Stimulated activated CD8-positive, alpha-beta memory T cell treated with anti-CD3 and anti-CD28 coated beads, Interleukin-7, amount 100 ng/mL, for 24 hours (primary cell): ENCODE measurements at regions not wholly inside any gene's neighbourhood (a gene's known extent, or its start where the extent isn't known, plus 50 kb on each side); places are given as distances from the start of the nearest gene placed in this dataset.

Experiments
- DNase-seq: peaks from one replicate; pipeline ENCODE4 v3.0.0-alpha.2; 2020; ENCODE audit warnings: low read depth

DNA sequence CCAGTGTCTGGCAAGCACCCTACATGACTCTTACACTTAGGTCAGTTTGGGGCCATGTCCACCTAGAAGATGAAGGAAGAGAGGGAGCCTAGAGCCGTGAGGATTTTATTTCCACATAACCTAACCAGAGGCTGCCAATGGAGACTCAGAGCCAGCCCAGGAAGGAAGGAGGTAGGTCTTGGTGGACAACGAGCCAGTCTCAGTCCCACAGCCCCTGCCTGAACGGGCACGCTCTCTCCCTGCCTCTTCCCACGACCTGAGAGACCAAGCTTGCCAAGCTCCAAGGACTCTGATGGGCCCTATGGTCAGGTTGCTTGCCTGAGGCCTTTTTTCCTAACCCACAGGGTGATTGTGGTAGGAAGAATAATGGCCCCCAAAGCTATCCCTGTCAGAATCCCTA, 188.4 kb downstream of the TFCP2L1 start:
- DNase-seq = no peak

DNA sequence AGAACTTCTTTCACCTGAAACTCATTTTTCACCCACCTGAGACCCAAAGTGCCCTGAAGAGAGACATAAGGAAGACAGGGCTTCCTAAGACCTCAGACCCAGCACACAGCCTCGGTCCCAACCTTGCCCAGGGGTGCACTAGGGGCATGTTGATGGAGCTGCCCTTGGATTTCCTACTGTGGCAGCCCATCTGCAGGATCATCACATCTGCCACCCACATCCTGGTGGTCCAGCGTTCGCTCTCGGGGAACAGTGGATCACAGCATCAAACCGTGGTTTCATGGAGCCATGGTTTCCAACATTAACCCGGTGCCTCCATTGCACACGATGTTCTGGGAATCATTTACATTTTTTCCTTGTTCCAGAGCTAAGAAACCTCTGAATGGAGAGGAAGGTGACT, 186.4 kb downstream of the TFCP2L1 start:
- no peak for DNase-seq

DNA sequence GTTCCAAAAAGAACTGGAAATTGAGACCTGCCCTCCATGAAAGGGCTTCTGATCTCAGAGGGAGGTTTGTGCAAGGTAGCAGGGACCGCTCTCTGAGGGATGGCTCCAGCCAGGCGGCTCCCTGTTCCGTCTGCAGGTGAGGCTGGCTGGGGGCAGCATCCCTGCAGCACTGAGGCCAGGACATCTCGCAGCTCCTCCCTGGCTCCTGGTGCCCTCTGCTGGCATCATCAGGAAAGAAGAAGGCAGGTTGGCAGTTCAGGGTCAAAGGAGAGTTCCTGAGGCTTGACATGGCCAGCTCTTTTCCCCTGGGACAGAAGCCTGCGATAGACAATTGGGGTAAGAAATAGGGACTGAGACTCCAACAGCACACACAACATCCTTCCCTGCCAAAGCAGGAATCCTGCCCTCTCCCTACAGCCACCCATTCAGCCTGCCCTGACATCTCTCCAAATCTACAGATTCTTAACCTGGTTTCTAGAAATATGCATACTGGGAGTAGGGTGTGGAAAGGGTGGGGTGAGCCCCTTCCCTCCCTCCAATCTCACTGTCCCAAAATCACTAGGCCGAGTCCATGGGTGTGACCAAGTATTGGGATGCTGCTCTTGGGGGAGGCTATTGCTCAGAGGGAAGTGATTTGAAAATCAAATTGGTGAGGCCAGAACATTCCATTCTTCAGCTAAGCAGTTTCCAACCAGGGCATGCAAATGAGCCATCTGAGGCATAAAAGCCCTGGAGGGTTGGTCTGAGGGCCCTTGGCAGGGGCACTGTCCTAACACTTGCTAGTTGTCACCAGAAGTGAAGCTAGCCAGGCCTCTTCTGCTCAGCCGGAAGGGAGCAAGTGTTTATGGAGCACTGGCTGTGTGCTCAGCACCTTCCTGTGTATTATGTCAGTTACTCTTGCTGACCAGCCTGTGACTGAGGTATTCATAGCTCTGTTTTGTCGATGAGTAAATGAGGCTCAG, 185.4 kb downstream of the TFCP2L1 start:
- no peak for DNase-seq

DNA sequence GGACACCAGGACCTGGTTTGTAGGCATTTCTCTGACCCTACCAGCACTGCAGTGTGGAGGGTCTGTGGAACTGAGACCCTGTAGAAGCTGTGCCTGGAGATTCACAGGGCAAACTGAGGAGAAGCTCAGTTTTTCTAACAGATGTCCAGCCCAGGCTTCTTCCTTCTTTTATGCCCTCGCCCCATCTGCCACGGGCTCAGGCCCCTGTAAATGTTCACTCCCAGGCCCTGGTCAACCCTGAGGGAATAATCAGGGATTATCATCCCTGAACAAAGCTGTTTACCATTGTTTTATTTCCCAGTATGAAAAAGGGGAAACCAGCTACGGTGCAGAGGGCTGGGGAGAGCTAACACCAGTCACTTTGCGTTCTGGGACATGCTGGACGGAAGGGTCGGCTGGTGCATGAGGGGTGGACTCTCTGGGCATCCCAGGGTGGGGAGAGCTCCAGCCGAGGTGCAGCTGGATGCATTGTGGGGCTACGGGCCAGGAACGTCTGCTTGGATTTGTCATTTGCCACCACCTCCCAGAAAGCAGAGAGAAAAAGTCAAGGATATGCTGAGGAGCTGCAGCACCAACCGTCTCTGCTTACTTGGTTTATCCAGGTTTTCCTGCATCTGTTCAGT, 183.8 kb downstream of the TFCP2L1 start:
- no peak for DNase-seq

DNA sequence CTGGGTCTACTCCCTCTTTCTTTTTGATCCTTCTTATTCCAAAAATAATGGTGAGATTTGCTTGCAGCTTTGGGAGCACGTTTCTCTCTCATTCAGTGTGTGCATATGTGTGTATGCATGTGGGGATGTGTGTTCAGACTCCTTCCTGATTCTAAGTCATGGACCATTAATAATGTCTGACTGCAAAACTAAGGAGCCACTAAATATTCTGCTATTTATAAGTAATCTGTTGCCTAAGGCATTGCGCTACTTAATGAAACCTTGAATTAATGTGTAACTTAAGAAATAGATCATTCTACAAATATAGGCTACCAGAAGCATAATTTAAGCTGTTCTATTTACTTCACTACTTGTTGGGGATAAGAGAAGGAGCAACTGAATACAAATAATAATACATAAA, 182.1 kb downstream of the TFCP2L1 start:
- no peak for DNase-seq

DNA sequence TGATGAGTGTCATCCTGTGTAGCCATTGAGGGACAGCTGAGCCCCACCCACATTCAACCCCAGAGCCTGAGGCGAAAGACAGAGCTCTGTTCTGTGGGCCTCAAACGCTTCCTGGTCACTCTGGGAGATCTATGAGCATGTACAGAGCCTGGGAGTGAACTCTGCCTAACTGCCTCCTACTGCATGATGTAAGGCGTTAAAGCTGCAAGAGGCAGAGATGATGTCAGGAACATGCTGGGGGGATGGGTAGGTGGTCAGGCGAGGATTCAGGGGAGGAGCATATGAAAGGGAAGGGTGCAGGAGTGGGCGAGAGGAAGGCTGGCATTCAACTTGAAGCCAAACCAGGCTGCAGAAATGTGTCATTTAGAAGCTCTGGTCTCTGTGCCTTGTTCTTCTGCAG, 181.0 kb downstream of the TFCP2L1 start:
- DNase-seq = no peak

DNA sequence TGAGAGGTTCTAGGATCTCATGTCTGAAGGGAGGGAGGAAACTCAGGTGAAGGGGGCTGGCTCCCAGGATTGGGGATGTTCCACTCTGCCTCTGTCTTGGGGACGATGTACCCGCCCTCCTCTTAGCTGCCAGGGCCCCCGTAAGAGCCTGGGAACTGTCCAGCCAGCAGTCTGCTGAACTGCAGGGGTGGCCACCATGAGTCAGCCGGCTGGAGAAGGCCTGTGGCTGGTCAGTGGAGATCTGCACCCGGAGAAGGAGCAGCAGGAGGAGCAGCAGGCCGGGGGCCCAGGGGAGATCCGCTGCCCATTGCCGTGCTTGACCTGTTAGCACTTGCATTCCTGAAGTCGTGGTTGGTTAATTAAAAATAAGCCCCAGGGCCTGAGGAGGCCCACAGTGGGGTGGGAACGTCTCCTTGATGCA, 180.3 kb downstream of the TFCP2L1 start:
- no peak for DNase-seq

DNA sequence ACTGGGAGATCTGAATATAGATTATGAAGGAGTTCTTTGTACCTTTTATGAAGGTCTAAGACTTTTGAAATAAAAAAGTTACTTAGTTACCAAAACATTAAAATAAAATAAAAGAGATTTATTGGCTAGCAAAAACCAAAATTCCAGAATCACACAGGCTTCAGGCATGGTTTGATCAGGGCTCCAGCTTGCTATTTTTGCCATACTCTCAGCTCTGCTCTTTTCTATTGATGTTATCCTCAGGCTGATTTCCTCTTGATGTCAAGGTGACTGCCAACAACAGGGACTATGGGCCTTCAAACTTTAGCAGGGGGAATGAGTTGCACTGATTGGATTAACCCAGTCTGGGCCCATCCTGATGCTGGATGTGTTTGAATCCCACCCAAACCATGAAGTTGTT, 174.1 kb downstream of the TFCP2L1 start:
- no peak for DNase-seq

DNA sequence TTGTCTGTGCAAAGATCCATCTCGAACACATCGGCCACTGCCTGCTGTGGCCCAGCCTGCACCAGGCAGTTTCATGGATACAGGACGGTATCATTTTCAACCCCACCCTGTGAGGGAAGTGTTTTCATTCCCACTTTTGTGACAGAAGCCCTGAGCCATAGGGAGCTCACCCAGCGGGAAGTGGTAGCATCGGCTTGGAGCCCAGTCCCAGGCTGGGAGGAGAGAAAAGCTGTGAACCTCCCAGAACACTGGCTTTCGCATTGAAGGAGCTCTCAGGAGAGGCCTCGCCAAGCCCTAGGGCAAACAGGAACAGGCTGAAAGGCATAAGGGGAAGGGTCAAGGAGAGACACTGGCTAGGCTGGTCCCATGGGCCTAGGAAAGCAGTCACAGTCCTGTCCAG, 166.1 kb downstream of the TFCP2L1 start:
- no peak for DNase-seq

DNA sequence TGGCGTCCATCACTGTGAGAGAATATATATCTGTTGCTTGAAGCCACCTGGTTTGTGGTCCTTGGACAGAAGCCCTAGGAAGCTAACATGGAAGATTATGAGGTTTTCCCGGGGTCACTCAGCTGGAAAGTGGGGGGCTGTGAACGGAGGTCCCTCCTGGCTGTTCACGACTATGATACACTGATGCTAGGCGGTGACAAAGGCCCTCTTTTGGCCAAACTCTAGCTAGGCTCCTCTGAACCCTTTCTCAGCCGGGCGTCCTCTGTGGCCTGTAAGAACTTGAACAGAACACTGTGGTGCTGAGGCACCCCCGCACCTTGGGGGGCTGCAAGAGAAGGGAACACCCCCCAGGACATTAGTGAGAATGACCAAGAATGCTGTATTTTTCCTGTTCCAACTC, 164.6 kb downstream of the TFCP2L1 start:
- DNase-seq = no peak

DNA sequence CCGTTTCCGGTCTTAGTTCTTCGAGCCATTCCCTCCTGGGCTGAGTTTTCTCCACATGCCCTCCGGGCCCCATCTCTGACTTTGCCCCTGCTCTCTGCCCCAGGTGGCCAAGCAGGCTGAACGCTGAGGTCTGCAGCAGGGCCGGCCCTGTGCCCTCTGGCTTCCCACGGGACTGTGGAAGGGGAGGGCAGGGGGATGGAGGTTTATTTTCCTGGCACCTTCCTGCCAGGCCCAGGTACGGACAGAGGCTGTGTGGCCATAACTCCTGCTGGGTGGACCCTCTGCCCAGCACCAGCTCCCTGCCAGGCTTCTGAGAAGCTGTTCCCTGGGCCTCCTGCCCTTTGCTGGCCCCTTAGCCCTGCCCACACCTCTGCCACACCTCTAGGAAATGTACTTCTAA, 164.0 kb downstream of the TFCP2L1 start:
- no peak for DNase-seq

DNA sequence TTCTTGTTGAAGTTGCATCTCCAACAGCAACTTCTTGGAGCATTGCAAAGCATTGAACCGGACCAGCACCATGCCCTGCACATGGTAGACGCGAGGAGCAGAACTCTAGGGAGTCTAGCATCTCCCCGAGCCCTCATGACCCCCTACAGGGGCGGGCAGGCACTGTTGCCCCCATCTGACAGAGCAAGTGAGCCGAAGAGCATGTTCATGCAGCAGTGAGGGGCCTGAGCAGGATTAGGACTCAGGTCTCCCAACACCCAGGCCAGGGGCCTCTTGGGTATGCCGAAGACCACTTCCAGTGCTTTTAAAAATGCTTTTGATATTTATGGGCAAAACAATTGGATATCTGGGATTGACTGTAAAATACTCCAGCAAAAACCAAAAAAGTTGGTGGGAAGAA, 163.3 kb downstream of the TFCP2L1 start:
- DNase-seq = no peak

DNA sequence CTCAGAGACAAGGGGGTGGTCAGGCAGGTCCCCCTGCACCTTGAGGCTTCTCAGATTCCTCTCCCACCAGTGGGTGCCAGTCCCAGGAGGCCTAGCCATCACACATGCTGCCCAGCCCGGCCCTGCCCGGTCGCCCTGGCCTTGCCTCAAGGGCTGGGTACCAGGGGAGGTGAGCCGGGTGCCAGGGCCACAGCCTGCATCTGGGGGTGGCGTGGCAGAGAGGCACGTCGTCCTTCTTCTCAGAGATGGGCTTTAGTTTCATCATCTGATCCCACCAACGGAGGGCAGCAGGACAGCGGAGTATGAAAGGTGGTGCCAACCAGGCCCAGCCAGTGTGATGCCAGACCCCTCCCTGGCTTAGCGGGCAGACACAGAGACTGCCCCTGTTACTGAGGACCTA, 161.7 kb downstream of the TFCP2L1 start:
- no peak for DNase-seq

DNA sequence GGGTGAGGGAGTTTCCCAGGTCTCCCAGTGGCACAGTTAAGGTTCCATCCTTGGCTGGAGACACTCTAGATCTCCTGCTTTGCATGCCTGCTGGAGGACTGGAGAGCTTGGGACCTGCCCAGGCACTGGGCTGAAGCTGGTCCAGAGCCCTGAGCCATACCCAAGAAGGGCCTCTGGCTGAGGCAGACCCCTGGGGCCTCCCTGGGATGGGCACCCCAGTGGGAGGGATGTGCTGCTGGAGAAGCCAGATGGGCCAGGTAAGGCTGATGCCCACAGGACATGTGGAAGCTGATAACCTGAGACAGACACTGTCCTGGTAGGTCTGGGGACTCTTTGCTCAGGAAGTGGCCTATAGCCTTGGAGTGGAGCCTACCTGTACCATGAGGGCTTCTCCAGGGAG, 160.7 kb downstream of the TFCP2L1 start:
- no peak for DNase-seq

DNA sequence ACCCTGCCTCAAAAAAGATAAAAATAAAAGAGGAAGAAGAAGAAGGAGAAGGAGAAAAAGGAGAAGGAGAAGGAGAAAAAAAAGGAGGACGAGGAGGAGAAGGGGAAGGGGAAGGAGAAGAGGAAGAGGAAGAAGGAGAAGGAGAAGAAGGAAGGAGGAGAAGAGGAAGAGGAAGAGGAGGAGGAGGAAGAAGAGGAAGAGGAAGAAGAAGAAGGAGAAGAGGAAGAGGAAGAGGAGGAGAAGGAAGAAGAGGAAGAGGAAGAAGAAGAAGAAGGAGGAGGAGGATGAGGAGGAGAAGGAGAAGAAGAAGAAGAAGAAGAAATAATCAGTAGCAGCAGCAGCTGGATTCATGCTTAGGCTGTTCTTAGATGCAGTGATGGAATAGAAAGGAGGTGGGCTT, 159.7 kb downstream of the TFCP2L1 start:
- DNase-seq = no peak

DNA sequence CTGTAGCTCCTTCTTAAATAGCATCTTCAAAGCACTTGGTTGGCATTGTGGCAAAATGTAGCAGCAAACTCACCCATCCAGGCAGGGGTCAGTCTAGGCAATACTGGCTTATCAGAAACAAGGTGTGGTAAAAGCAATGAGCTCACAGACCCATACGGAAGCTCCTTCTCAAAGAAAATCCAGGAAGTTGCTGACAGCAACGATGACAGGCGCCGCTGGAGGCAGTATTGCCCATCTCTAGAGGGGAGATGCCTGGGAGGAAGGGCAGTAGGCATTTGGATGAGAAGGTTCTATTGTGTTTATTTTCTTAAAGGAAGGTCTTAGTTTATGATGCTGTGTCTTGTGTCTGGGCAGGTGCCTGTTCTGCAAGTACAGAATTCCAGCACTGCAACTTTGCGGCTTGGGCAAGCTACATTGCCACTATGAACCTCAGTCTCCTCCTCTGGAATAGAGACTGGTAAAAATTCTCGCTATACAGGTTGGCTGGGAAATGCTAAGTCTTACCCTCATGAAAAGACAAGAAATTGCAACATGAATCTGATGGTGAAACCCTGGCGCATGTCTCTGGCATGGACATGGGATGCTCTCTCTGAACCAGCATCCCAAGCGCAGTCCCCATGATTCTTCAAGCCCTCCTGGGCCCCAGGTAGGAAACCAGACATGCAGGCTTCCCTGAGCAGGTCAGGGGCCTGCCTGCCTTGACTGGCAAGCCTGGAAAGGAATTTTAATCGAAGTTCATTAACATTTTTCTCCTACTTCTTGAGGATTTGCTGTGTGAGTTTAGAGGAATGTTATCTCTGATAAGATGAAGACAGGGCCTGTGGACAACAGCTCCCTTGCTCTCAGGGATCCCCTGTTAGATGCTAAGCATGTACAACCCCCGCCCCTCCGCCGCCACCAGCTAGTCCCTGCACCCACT, 156.0 kb downstream of the TFCP2L1 start:
- no peak for DNase-seq

DNA sequence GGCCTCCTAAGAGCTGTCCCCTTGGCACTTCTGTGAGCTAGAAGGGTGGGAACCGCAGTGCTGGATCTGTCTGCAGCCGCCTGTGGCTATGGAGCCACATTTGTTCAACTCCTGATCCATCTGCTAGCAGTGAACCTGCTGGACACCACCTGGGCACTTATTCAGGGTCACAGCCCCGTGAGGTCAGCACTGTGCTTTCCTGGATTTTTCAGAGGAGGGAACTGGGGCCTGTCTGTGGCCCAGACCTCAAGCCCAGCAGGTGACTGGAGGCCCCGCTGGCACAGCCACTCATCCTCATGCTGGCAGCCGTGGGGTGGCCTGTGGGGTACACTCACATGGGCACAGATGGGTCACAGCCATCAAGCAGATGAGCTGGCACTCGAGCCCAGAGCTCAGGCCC, 155.3 kb downstream of the TFCP2L1 start:
- DNase-seq = no peak

DNA sequence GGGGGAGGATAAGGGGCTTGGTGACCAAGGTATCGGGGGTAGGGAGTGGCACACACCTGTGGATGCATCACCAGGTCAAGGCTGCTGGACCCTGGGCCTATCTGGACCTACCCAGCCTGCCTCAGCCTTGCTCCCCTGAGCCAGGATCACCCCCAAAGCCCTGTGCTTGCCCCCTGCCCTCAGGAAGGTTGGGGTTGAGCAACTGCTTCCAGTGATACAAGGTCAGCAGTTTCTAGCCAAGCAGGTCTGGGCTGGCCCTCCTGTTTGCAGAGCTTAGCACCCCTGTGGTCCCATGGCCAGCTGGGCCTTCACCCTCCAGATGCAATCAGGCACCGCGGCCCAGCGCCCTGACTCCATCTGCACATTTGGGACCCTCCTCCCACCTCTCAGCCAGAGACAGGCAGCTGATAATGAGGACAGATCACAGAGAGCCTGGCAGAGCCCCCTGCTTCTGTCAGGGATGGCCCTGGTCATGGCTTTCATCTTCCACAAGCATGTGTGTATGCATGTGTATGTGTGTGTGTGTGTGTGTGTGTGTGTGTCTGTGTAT, 154.6 kb downstream of the TFCP2L1 start:
- no peak for DNase-seq

DNA sequence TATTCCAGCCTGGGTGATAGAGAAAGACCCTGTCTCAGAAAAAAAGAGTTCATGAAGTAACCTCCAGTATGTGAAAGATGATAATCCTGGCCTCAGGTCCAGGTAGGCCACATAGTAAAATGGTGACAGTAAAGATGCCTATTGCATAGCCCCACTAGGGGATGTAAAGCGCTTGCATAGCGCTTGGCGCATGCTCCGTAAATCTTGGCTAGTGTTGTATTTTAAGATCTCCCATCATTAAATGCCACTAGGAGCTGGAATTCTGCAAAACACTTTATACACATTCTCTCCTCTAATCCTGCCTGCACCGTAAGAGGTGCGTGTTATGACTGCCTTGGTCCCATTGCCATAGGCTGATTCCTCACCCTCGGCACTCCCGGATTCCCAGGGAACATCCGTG, 153.6 kb downstream of the TFCP2L1 start:
- no peak for DNase-seq

DNA sequence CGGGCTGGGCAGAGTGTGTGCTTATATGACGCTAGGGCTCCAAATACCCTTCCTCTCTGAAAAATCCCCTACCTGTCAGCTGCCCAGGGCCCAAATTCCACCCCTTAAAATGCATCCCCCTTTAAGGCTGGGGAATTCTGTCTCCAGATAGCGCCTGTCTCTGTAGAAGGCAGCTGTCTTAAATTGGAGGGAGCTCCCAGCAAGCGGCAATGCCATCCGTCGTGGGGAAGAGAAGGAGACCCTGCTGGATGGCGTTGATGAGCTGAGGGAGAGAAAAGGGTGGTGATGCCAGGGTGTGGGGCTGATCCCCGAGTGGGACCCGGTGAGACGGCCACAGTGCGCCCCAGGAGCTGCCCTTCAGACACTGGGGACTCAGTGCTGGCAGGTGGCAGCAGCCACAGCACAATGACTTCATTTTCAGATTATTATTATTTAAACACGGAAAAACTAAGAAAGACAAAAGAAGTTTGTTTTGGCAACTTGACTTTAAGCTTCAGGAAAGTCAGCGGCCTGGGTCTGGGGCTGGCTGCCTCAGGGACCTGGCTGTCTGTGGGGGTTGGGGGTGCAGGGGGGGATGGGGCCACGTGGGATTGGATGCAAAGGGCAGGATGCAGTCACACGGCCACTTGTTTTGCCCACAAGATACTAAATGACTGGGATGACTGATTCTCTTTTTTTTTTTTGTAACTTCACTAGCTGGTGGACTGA, 152.8 kb downstream of the TFCP2L1 start:
- no peak for DNase-seq

DNA sequence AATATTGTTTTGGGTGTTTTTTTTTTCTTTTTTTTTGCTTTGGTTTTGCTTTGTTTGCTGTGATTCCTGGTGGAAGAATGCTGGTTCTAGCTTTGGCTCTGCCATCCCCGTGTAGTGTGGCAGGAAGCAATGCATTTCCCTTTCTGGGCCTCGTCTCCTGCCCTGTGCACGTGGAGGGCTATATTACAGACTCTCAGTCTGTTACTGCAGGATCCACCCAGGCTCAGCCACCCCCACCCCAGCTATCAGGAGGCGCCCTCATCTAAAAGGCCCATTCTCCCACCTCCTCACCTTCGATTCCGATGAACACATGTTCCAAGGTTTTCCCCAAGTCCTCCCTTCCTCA, 152.3 kb downstream of the TFCP2L1 start:
- DNase-seq = no peak
